HG02938 (cell line): ENCODE measurements at regions not wholly inside any gene's neighbourhood (a gene's known extent, or its start where the extent isn't known, plus 50 kb on each side); places are given as distances from the start of the nearest gene placed in this dataset.
A peak's percentile ranks its signal among the peaks of the same experiment; 100 is the strongest.

ENCODE experiments used
- ATAC-seq: cut with Tn5 transposase; IDR thresholded peaks from one replicate; pipeline ENCODE4 v1.9.1; 2021; ENCODE audit warnings: mild to moderate bottlenecking, moderate library complexity; ENCODE audit not compliant: unreplicated experiment

DNA sequence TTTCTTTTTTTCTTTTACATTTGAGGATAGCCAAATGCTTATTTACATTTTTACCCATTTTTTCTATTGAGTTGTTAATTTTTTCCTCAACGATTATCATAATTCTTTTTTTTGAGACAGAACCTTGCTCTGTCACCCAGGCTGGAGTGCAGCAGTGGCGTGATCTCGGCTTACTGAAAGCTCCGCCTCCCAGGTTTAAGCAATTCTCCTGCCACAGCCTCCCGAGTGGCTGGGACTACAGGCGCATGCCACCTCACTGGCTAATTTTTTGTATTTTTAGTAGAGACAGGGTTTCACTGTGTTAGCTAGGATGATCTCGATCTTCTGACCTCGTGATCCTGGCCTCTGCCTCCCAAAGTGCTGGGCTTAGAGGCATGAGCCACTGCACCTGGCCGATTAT is 208.7 kb downstream of the LIG4 start:
- no peak for ATAC-seq

DNA sequence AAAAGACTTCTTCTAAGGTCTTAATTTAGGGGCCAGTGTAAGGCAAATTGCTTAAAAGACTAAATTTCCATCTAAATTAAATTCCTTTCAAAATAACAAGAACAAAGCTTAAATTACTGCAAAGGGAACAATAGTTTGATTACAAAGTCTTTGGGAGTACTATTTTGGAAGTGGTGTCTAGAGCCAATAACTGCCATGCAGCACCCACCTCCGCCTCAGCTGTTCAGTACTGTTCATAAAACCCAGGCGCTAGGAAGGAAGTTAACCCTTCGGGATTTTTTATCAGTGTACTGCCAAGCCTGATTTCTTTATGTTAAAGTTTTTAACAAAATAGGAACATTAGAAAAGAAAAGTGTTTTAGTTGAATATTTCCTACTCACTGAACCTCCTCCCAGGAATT is 210.1 kb downstream of the LIG4 start:
- no peak for ATAC-seq

DNA sequence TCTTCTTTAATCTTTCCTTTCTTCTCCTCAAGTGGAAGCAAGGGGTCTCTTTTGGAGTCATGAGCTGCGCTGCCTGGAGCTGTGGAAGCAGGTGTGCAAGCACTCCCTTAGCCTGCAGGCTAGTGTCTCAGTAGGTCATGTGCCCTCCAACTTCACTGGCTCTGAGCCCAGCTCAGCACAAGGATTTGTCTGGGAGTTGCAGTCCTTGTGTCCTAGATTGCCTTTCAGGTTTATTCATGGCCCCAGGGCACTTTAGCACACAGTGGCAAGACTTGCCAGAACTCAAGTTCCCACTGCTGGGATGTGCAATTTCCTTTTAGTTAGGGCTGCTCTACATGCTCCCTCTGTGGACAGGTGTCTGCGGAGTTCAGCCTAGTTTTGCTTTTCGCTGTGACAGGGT is 211.7 kb downstream of the LIG4 start:
- no peak for ATAC-seq

DNA sequence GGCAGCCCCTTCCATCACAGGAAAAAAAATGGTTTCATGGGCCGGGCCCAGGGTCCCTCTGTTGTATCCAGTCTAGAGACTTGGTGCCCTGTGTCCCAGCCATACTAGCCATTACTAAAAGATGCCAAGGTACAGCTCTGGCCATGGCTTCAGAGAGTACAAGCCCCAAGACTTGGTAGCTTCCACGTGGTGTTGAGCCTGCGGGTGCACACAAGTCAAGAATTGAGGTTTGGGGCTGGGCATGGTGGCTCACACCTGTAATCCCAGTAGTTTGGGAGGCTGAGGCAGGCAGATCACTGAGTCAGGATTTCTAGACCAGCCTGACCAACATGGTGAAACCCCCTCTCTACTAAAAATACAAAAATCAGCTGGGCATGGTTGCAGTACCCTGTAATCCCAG is 214.3 kb downstream of the LIG4 start:
- no peak for ATAC-seq

DNA sequence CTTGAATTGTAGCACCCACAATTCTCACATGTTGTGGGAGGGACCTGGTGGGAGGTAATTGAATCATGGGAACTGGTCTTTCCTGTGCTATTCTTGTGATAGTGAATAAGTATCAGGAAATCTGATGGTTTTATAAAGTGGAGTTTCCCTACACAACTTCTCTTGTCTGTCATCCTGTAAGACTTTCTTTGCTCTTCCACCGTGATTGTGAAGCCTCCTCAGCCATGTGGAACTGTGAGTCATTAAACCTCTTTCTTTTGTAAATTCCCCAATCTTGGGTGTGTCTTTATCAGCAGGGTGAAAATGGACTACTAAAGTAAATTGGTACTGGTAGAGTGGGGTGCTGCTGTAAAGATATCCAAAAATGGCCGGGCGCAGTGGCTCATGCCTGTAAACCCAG is 215.6 kb downstream of the LIG4 start:
- no peak for ATAC-seq

DNA sequence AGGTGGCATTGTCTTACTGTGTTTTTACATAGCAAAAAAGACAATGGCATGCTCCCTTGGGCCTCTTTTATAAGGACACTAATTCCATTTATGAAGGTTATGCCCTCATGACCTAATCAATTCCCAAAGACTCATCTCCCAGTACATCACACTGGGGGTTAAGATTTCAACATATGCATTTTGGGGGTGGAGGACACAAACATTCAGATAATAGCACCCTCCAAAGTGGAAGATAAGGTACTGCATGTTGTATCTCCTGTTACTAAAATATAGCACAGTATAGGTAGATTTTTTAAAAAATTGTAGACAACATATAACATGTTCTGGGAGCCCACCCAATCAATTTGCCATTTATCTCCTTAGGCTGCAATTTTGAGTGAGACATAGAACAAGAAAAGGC is 221.2 kb downstream of the LIG4 start:
- no peak for ATAC-seq

DNA sequence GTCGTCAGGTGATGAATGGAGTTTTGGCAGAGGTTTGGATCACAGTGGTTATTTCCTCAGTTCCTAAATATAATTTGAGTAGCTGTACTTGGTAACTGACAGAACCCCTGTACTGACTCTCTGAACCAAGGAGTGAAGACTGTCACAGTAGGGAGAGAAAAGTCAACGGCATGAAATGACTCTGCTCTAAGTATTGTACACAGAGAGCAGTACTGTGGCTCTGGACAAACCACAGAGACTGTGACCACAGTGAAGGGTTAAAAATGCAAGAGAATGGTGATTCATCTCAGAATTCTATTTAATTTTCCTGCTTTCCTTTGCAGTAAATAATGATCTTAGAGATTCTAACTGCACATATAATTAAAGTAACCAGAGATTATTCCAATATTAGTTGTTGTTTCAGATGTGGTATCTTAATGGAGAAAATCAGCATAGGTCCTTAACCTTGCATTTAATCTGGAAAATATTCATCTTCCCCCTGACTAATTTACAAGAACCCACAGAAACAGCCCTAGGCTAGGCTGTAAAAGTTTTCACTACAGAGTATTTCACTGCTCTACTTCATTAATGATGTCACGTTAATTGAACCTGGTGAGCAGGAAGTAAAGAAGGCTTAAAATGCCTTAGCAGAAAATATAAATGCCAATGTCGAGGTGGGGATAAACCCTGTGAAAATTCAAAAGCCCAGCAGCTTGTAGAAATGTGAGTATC is 221.9 kb downstream of the LIG4 start:
- ATAC-seq, result peak; percentile 89

DNA sequence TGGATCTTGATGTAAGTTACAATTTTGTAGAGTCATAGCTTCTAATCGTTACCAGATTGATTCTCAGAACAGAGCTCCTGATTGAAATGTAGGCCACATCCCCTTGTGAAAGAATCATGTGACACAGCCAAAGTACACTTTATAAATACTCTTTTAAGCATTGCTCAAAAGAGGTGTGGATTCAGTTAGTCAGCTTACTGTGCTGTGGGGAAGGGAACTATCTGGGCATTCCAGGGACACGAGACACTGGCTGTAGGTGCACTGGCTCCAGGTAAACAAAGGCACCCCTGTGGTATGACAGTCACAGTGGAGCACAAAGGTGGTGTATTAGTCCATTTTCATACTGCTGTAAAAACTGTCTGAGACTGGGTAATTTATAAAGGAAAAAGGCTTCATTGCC is 222.8 kb downstream of the LIG4 start:
- no peak for ATAC-seq

DNA sequence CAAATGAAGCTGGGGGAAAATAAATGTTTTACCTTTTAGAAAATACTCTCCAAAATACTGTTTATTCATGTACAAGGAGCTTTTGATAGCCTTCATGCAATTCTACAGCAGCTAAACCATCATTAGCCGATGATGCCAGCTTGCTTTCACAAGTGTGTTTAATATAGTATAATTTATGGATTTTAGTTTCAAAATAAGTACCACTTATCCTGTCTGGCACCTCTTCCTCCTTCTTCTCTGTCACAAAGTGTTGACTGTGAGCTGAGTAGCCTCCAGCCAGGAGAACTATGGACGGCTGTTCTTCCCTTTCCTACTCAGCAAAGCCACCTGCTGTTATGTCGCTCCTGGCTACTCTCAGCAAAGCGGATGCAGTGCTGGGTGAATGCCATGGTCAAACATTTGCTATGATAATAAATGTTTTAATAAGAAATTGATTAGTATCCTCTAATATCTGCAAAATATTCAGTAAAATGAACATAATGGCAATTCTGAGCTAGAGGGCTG is 238.2 kb downstream of the LIG4 start:
- no peak for ATAC-seq

DNA sequence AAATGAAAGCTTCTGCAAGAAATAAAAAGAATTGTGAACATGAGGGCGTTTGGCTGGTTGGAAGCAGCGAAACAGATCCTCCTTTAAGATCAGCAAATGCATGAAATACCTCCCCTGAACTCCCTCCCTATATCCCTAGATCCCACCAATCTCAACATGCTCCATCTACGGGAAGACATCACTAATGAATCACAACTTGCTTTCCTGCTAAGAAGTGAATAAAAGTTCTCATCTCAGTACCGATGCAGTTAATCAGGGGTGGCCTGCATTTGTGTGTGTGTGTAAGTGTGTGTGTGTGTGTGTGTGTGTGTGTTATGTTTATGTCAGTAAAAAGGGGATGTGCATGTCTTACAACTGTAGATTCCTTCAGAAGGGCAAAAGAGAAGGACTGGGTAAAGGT is 238.7 kb downstream of the LIG4 start:
- ATAC-seq, result no peak

DNA sequence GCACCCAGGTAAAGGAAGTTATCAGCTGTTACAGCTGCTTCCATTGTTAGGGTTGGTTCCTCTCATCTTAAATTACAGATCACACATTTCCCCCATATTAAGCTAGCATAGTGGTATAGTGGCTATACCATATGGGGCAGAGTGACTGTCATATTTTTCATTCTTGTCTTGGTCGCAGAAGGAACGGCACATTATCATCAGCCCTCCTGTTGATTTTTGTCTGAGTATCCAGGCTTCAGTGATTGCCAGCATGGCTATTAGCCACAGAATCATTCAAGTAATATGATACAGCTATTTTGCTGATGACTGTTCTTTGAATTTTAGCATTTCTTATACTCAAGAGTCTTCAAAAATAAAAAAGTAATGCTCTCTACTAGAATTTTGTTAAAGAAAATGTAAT is 240.9 kb downstream of the LIG4 start:
- no peak for ATAC-seq

DNA sequence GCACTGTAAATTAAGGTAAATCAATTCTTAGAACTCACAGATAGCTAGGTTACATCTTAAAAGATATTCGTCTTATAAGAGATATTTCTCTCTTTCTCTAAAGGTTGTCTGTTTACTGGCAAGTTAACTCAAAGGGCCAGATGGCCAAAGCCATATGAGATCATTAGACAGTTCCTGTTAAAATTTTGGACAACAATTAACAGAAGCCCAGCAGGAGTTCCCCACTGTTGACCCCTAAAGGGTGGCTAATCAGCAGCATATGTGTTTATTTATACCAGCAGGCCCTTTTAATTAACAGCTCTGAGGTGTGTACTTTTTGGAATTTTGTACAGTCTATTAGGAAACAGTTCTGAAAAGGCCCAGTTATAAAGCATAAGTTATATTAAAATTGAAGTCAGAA is 245.8 kb downstream of the LIG4 start:
- no peak for ATAC-seq

DNA sequence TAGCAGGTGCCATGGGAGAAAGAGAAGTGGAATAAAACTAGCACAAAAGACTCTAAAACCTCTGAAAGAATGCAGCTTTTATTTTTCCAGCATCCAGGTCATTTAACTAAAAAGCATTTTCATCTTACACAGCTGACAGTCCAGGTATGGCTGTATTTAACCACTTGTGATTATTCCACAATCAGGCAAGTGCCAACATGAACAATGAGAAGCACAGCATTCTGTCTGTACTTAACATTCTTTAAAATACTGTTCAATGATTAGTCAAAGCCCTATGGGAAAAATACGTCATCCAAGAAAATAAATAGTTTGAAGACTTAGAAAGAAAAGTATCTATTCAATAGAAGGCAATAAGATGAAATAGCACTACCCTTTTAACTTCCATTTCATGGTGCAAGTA is 246.9 kb downstream of the LIG4 start:
- no peak for ATAC-seq

DNA sequence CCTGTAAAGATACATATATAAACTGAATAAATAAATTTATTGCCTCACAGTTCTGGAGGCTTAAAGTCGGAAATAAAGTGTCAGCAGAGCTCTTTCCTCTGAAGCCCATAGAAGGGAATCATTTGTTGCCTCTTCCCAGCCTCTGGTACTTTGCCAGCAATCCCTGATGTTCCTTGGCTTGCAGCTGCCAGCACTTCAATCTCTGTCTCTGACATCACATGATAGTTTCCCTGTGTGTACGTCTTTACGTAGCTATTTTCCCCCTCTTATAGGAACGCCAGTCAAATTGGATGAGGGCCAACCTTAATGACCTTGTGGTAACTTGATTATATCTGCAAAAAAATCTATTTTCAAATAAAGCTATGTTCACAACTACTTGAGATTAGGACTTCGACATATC is 250.9 kb downstream of the LIG4 start:
- ATAC-seq, result no peak

DNA sequence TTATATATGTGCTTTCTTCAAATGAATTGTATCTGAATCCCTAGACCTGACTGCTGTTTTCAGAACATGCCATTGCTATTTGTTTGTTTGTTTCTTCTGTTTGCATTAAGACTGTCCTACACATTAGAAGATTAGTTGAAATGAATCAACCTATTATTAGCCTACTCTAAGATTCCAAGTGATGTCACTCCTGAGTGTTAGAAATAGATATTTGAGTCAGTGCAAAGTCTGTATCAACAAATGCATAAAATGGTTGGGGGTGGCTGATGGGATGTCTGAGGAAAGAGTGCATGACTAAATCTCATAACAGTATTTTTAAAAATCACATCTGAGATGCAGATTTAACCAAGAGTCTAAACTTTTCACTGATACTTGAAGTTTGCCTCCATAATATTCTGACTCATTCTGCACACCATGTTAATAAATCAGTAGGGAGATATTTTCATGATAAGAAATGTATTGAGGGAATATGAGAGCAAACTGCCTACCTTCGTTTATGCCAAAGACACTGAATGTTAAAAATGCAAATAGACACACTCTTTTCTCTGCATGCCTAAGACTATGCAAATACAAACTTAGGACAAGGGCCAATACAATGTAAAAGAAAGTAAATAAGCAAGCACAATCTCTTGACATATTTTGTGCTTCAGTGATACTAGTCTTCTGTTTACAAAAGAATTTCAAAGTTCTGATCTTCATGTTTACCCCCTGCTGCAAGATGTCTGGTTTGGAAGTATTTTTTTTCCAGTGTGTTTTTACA is 253.3 kb downstream of the LIG4 start:
- ATAC-seq, result no peak

DNA sequence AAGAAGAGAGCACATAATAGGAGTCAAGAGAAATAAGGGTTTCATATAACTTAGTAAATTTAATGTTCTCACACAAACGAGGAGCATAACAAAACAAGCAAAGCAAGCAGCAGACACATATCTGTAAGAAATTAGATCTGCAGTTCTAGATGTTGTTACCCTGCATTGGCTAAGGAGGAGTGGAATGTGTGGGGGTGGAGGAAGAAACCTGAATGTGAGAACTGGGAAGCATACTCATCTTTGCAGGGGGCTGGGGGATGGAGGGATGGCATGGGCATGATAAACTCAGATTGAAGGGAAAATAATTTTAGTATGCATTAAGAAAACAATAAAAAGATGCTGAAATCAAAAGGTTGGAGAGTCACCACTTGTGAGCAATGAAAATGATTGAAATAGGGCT is 255.0 kb downstream of the LIG4 start:
- no peak for ATAC-seq

DNA sequence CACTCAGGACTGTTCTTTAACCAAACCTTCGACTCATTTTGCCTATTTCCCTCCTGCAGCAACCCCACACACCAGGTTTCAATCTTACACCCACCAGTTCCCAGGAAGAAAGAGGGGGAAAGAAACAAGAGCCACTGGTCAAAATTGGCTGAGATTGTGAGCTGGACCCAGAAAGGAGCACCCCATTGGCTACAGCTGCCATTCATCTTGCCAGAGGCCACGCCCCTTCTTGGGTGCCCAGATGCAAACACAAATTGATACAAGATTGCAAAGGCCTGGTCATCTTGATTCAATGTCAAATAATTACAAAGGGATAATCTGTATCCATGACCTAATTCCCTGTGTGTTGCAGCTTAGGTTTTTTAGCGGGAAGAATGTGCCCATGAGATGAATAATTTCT is 258.4 kb downstream of the LIG4 start:
- no peak for ATAC-seq

DNA sequence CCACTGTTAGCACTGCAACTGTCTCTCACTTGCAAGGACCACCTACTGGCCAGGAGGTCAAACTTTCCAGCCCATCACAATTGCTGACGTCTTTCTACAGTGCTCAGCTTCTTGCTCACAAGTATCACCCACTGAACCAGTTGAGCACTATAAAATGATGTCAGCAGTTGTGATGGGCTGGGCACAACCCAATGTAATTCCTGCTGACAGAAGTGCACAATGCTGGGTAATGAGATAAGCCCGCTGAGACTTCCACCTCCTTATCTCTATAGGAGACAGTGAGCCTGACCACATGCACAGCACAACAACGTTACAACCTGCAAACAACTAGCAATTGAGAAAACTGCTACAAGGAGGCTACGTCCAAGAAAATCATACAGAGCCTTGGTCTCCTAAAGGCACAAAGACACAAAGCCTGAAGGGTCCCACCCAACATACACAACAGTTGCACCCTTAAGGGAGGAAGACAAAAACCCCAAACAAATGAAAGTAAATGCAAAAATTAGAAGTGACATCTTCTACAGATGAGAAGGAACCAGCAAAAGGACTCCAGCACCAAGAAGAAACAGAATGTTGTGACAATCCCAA is 273.2 kb downstream of the LIG4 start:
- ATAC-seq, result no peak

DNA sequence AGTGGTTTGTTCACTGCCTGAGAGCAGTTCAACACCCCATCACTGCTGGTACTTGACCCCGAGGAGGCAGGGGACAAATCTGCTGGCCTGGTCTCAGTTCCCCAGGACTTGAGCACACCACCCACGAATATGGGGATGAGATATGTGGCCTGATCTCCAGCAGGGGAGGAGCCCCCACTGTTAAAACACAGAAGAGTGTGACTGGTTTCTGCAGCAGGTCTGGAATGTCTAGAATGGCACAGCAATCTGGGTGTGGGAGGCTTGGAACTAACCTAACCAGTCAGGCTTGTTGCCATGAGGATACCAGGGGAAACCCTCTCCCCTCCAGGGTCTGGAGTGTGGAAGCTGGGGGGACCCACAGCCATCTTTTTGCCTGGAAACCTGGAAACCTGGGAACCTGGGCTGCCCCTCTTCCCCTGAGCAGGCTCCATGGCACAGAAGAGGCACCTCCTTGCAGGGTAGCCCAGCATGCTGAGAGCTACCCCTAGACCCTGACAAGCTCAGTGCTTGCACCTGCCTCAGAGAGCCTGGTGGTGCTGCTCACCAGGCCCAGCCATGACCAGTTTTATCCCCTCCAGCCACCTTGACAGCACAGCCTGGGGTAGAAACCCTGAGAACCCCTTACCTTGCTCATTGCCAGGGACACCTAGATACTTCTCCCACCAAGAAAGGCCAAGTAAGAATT is 273.8 kb downstream of the LIG4 start:
- no peak for ATAC-seq

DNA sequence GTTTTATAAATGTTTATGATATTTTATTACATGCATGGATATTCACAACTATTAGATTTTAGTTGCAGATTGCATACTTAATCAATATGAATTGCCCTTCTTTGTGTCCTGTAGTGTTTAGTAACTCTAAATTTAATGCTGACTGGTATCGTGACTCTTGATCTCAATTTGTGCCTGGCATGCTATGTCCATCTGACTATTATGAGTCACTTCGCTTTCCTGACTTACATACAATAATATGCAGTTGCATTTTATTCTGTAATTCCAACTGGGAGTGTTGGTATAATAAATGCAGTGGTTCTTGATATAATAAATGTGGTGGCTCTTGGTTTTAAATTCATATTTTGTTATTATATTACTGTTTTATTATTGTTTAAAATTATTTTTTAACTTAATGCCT is 277.5 kb downstream of the LIG4 start:
- ATAC-seq, result no peak

DNA sequence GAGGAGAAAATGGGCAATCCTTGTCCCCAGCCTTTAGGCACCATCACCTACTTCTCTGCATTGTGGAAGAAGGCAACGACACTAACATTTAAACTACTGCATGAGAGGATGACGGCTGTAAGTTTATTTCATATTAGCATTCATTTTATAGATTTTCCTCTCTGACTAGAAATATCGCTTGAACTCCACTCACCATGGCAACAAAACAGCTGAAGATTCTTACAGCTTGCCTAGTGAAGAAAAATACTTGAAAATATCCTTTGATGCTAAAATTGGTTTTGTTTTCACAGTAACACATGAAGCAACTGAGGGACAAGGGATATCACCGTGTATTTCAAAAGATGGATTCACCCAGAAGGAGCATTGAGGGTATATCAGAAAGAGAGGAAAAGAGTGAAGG is 284.3 kb downstream of the LIG4 start:
- ATAC-seq, result no peak

DNA sequence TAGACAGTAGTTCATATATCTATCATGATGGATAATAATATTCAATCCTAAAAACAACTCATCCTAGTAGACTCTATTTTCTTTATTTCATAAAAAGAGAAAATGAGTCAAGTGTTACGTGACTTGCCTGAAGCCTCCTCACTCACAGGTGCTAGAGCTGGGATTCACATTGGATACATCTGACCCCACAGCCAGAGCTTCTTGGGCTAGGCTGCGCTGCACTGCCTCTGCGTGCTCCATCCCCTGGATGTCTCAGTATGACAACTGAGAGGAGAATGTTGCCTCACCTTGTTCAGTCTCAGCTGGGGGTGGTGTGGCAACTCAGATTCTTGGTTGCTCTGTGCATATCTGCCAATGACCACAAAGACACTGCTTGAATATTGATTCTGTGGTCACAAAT is 286.6 kb downstream of the LIG4 start:
- ATAC-seq, result no peak
